IMR-90 (cell line): ENCODE measurements at regions not wholly inside any gene's neighbourhood (a gene's known extent, or its start where the extent isn't known, plus 50 kb on each side); places are given as distances from the start of the nearest gene placed in this dataset.

Experiments used
- CTCF ChIP-seq: conservative IDR thresholded peaks from 2 replicates; pipeline ENCODE4 v1.5.1; 2012; ENCODE audit warnings: mild to moderate bottlenecking, low read depth, low read length, improper control_type of control experiment
- FOS ChIP-seq: fragments of 150-350 bp; IDR thresholded peaks from 2 replicates; pipeline ENCODE4 v1.6.1; 2016; ENCODE audit warnings: low read depth, low read length
- MAFK ChIP-seq: IDR thresholded peaks from 2 replicates; pipeline ENCODE4 v1.6.1; 2012; ENCODE audit warnings: low read depth, low read length, improper control_type of control experiment
- MAZ ChIP-seq: IDR thresholded peaks from 2 replicates; pipeline ENCODE4 v1.6.1; 2012; ENCODE audit warnings: low read depth, mild to moderate bottlenecking, low read length, improper control_type of control experiment, moderate library complexity, borderline replicate concordance
- POLR2A ChIP-seq: IDR thresholded peaks from 2 replicates; pipeline ENCODE4 v1.6.1; 2012; ENCODE audit warnings: mild to moderate bottlenecking, low read depth, low read length
- RFX5 ChIP-seq: IDR thresholded peaks from 2 replicates; pipeline ENCODE4 v1.8.0; 2012; ENCODE audit warnings: low read depth, mild to moderate bottlenecking, low read length, moderate library complexity

DNA sequence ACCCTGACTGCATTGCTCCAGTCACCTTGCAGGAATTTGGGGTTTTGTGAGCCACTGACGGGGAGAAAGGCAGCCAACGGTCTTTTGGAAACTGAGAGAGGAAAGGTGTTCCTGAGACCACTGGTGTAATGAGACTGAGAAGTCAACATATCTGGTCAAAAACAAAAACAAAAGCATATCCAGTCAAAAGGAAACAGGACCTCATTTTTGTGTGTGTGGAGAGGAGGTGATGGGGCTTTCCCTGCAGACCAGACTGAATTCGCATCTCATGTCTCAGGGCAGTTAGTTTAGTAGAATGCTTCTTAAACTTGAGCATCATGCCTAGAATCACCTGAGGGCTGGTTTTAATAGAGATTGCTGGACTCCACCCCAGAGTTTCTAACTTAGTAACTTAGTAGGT is 198.4 kb downstream of the COPRS start:
- TF ChIP-seq CTCF (no peak), MAFK (no peak), RFX5 (no peak), POLR2A (no peak), MAZ (no peak), FOS (no peak)
